ENCODE measurements at regions not wholly inside any gene's neighbourhood (a gene's known extent, or its start where the extent isn't known, plus 50 kb on each side); places are given as distances from the start of the nearest gene placed in this dataset.

GRCh38 chr20:4369119-4369797 lies 120.2 kb upstream of the ADRA1D start:
- 65 to 89% (median 78%) methylated on average over 2 of the region's 2 CpGs for WGBS, 5 donors
- DNase-seq: no peak

GRCh38 chr20:4366076-4366475 lies 117.0 kb upstream of the ADRA1D start:
- Histone ChIP-seq H3K27me3 (no peaks in the 10 kb centered on the region), H3K36me3 (no peaks in the 10 kb centered on the region), H3K9me3 (no peaks in the 10 kb centered on the region), H3K4me3 (no peak overlapping the region), H3K27ac (no peak overlapping the region), H3K4me1 (peaks cover 0 to 5% (median 0%) of the 10 kb centered on the region in 4 donors)
- WGBS, 5 donors: 56 to 82% (median 67%) methylated on average over 1 of the region's 1 CpG
- DNase-seq: no peak
- TF ChIP-seq EP300 (IDR thresholded peaks at IDR 0.05): no peak
- no peak for TF ChIP-seq POLR2A (IDR thresholded peaks at IDR 0.05)
- no peak for TF ChIP-seq POLR2AphosphoS5 (IDR thresholded peaks at IDR 0.05)
- no peak for TF ChIP-seq CTCF (IDR thresholded peaks at IDR 0.05)
- intact Hi-C loops (cut with DNase I; ENCODE audit: low total_unique reads): no loop called here

More at GRCh38 chr20:4369119-4369797, 120.2 kb upstream of the ADRA1D start:
- H3K27me3 ChIP-seq: no peaks in the 10 kb centered on the region
- no peak overlapping the region for H3K4me3 ChIP-seq
- H3K27ac ChIP-seq: no peak overlapping the region
- no peaks in the 10 kb centered on the region for H3K36me3 ChIP-seq
- peaks cover 0 to 5% (median 0%) of the 10 kb centered on the region in 4 donors for H3K4me1 ChIP-seq
- intact Hi-C loops (cut with DNase I; ENCODE audit: low total_unique reads): no loop called here
- TF ChIP-seq POLR2A (IDR thresholded peaks at IDR 0.05) (no peak), EP300 (IDR thresholded peaks at IDR 0.05) (no peak), POLR2AphosphoS5 (IDR thresholded peaks at IDR 0.05) (no peak), CTCF (IDR thresholded peaks at IDR 0.05) (no peak)
- H3K9me3 ChIP-seq: no peaks in the 10 kb centered on the region

- Histone ChIP-seq H3K4me3 (no peak overlapping the region), H3K4me1 (peaks cover 0 to 5% (median 0%) of the 10 kb centered on the region in 4 donors), H3K9me3 (peaks cover 0 to 1% (median 0%) of the 10 kb centered on the region in 4 donors), H3K27ac (no peak overlapping the region), H3K36me3 (no peaks in the 10 kb centered on the region), H3K27me3 (no peaks in the 10 kb centered on the region)
- 46 to 63% (median 58%) methylated on average over 6 of the region's 6 CpGs for WGBS, 5 donors
- TF ChIP-seq POLR2A (IDR thresholded peaks at IDR 0.05) (no peak), CTCF (IDR thresholded peaks at IDR 0.05) (no peak), POLR2AphosphoS5 (IDR thresholded peaks at IDR 0.05) (no peak), EP300 (IDR thresholded peaks at IDR 0.05) (no peak)
- intact Hi-C loops (cut with DNase I; ENCODE audit: low total_unique reads): no loop called here
- DNase-seq: peak in 1 of 2 donors; percentile 8
These were observed 109.5 kb upstream of the ADRA1D start for GRCh38 chr20:4358552-4358951.

- WGBS, 5 donors: 73 to 100% (median 87%) methylated on average over 1 of the region's 1 CpG
- no peak for DNase-seq
- Histone ChIP-seq H3K27me3 (no peaks in the 10 kb centered on the region), H3K4me3 (no peak overlapping the region), H3K4me1 (no peaks in the 10 kb centered on the region), H3K9me3 (peaks cover 0 to 14% (median 7%) of the 10 kb centered on the region in 4 donors), H3K36me3 (no peaks in the 10 kb centered on the region), H3K27ac (no peak overlapping the region)
- no peak for TF ChIP-seq POLR2A (IDR thresholded peaks at IDR 0.05)
- no peak for TF ChIP-seq POLR2AphosphoS5 (IDR thresholded peaks at IDR 0.05)
- no peak for TF ChIP-seq CTCF (IDR thresholded peaks at IDR 0.05)
- TF ChIP-seq EP300 (IDR thresholded peaks at IDR 0.05): no peak
- intact Hi-C loops (cut with DNase I; ENCODE audit: low total_unique reads): no loop called here
These were observed 103.3 kb upstream of the ADRA1D start for GRCh38 chr20:4352348-4352747.
